ENCODE measurements at regions not wholly inside any gene's neighbourhood (a gene's known extent, or its start where the extent isn't known, plus 50 kb on each side); places are given as distances from the start of the nearest gene placed in this dataset.

DNA sequence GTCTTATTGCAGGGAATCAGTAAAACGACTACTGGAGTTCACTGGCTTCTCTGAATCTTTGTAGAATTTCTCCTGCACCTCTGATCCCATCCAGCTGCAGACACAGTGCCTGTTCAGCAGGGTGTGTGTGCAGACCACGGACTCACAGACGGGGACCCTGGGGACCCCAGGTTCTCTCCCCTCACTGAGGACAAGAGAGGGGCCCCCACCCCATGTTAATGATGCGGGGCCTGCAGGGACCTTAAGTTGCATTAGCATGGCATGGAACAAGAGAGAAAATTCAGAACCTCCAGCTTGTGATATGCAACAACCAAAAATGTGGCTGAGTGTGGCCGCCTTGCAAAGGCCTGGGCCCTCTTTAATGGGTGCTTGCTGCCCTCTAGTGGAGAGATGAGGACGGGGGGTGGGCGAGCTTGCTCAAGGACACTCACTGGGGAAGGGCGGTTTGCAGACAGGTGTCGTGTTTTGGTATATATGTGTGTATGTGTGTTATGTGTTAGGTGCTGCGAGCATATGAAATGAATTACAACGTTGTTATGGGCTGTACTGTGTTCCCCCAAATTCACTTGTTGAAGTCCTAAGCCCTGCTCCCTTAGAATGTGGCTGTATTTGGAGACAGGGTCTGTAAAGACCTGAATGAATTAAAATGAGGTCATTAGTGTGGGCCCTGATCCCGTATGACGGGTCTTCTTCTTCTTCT, 84.4 kb upstream of the SEPTIN5 start (continued):
- TF ChIP-seq CC2D1A (IDR thresholded peaks at IDR 0.05) = peak; percentile 96
- no peak for TF ChIP-seq SNIP1 (IDR thresholded peaks at IDR 0.05; ENCODE audit: low read depth)
- TF ChIP-seq KHSRP (IDR thresholded peaks at IDR 0.05) = peak; percentile 49; the same call in 1 of the 2 replicates
- no peak for TF ChIP-seq ETV6 (IDR thresholded peaks at IDR 0.05; ENCODE audit: borderline replicate concordance in 1 of 2, low read depth in 2 of 2, low read length in 1 of 2)
- TF ChIP-seq ETV6 (CRISPR knock-in tag; IDR thresholded peaks at IDR 0.05; ENCODE audit: borderline replicate concordance) = no peak
- TF ChIP-seq ZMIZ1 (IDR thresholded peaks at IDR 0.05; ENCODE audit: low read depth in 2 of 2, low read length in 2 of 2) = peak in 1 of 2 experiments; percentile 52; a peak in 1 of 4 replicates
- no peak for TF ChIP-seq CEBPZ (IDR thresholded peaks at IDR 0.05; ENCODE audit: borderline replicate concordance, low read depth, low read length)
- TF ChIP-seq, protein P1, sequence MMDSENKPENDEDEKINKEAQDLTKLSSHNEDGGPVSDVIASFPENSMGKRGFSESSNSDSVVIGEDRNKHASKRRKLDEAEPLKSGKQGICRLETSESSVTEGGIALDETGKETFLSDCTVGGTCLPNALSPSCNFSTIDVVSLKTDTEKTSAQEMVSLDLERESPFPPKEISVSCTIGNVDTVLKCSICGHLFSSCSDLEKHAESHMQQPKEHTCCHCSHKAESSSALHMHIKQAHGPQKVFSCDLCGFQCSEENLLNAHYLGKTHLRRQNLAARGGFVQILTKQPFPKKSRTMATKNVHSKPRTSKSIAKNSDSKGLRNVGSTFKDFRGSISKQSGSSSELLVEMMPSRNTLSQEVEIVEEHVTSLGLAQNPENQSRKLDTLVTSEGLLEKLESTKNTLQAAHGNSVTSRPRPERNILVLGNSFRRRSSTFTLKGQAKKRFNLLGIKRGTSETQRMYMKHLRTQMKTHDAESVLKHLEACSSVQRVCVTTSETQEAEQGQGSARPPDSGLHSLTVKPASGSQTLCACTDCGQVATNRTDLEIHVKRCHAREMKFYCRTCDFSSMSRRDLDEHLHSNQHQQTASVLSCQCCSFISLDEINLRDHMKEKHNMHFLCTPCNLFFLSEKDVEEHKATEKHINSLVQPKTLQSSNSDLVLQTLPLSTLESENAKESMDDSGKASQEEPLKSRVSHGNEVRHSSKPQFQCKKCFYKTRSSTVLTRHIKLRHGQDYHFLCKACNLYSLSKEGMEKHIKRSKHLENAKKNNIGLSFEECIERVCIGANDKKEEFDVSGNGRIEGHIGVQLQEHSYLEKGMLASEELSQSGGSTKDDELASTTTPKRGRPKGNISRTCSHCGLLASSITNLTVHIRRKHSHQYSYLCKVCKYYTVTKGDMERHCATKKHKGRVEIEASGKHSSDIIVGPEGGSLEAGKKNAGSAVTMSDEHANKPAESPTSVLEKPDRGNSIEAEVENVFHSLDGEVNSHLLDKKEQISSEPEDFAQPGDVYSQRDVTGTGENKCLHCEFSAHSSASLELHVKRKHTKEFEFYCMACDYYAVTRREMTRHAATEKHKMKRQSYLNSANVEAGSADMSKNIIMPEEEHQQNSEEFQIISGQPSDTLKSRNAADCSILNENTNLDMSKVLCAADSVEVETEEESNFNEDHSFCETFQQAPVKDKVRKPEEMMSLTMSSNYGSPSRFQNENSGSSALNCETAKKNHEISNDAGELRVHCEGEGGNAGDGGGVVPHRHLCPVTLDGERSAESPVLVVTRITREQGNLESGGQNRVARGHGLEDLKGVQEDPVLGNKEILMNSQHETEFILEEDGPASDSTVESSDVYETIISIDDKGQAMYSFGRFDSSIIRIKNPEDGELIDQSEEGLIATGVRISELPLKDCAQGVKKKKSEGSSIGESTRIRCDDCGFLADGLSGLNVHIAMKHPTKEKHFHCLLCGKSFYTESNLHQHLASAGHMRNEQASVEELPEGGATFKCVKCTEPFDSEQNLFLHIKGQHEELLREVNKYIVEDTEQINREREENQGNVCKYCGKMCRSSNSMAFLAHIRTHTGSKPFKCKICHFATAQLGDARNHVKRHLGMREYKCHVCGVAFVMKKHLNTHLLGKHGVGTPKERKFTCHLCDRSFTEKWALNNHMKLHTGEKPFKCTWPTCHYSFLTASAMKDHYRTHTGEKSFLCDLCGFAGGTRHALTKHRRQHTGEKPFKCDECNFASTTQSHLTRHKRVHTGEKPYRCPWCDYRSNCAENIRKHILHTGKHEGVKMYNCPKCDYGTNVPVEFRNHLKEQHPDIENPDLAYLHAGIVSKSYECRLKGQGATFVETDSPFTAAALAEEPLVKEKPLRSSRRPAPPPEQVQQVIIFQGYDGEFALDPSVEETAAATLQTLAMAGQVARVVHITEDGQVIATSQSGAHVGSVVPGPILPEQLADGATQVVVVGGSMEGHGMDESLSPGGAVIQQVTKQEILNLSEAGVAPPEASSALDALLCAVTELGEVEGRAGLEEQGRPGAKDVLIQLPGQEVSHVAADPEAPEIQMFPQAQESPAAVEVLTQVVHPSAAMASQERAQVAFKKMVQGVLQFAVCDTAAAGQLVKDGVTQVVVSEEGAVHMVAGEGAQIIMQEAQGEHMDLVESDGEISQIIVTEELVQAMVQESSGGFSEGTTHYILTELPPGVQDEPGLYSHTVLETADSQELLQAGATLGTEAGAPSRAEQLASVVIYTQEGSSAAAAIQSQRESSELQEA (IDR thresholded peaks at IDR 0.05; ENCODE audit: low read depth) = no peak
- no peak for TF ChIP-seq USF1 (CRISPR knock-in tag; IDR thresholded peaks at IDR 0.05)
- TF ChIP-seq EP300 (IDR thresholded peaks at IDR 0.05; ENCODE audit: low read length) = peak; percentile 48; the same call in 1 of the 2 replicates
- no peak for TF ChIP-seq FUS (optimal IDR thresholded peaks at IDR 0.05; ENCODE audit: low read depth, low read length)
